SK-N-SH treated with all-trans-retinoic acid at 6 μM for 48 hours (cell line): ENCODE measurements at regions not wholly inside any gene's neighbourhood (a gene's known extent, or its start where the extent isn't known, plus 50 kb on each side); places are given as distances from the start of the nearest gene placed in this dataset.

Experiments
- ATAC-seq: fragments of 200-7000 bp; cut with Tn5 transposase; 3 replicates; pipeline ENCODE4 v1.9.1; 2020; ENCODE audit warnings: mild to moderate bottlenecking, moderate library complexity
- ARNTL ChIP-seq: fragments of 450-650 bp; formaldehyde crosslinking; IDR thresholded peaks from 2 replicates; pipeline ENCODE4 v1.5.0; 2020; ENCODE audit warnings: low read depth, mild to moderate bottlenecking, moderate library complexity, borderline replicate concordance
- BACH2 ChIP-seq: fragments of 250-450 bp; sonication (Bioruptor Pico); IDR thresholded peaks from 2 replicates; pipeline ENCODE4 v1.9.0; 2021; ENCODE audit warnings: mild to moderate bottlenecking, borderline replicate concordance
- CREB5 ChIP-seq: fragments of 250-450 bp; sonication (Bioruptor Pico); IDR thresholded peaks from 2 replicates; pipeline ENCODE4 v1.5.1; 2020; ENCODE audit warnings: low read depth, mild to moderate bottlenecking, moderate library complexity
- CSDC2 ChIP-seq: fragments of 250-450 bp; sonication (Bioruptor Pico); IDR thresholded peaks from 2 replicates; pipeline ENCODE4 v1.5.0; 2020; ENCODE audit warnings: mild to moderate bottlenecking, moderate library complexity
- CSRNP3 ChIP-seq: fragments of 250-450 bp; sonication (Bioruptor Pico); IDR thresholded peaks from 2 replicates; pipeline ENCODE4 v1.5.1; 2021; ENCODE audit warnings: mild to moderate bottlenecking, moderate library complexity
- ESRRG ChIP-seq: fragments of 250-450 bp; sonication (Bioruptor Pico); IDR thresholded peaks from 2 replicates; pipeline ENCODE4 v1.6.1; 2021; ENCODE audit warnings: mild to moderate bottlenecking
- ISL1 ChIP-seq: fragments of 250-450 bp; sonication (Bioruptor Pico); IDR thresholded peaks from 2 replicates; pipeline ENCODE4 v2.1.2; 2022; ENCODE audit warnings: mild to moderate bottlenecking, moderate library complexity
- OSR1 ChIP-seq: fragments of 250-450 bp; sonication (Bioruptor Pico); IDR thresholded peaks from 2 replicates; pipeline ENCODE4 v1.8.0; 2022; ENCODE audit warnings: moderate library complexity, mild to moderate bottlenecking, inconsistent platforms
- PATZ1 ChIP-seq: fragments of 250-450 bp; sonication (Bioruptor Pico); IDR thresholded peaks from 2 replicates; pipeline ENCODE4 v1.8.0; 2020; ENCODE audit warnings: mild to moderate bottlenecking, moderate library complexity, borderline replicate concordance
- POU6F1 ChIP-seq: fragments of 250-450 bp; sonication (Bioruptor Pico); IDR thresholded peaks from 2 replicates; pipeline ENCODE4 v1.8.0; 2021; ENCODE audit warnings: low read depth, mild to moderate bottlenecking, moderate library complexity, borderline replicate concordance
- PPARA ChIP-seq: fragments of 250-450 bp; sonication (Bioruptor Pico); IDR thresholded peaks from 2 replicates; pipeline ENCODE4 v1.5.0; 2020; ENCODE audit warnings: mild to moderate bottlenecking, borderline replicate concordance
- TCF4 ChIP-seq: fragments of 250-450 bp; sonication (Bioruptor Pico); IDR thresholded peaks from 2 replicates; pipeline ENCODE4 v1.8.0; 2021; ENCODE audit warnings: mild to moderate bottlenecking, moderate library complexity, borderline replicate concordance
- TOX ChIP-seq: fragments of 250-450 bp; sonication (Bioruptor Pico); IDR thresholded peaks from 2 replicates; pipeline ENCODE4 v1.8.0; 2021; ENCODE audit warnings: mild to moderate bottlenecking, moderate library complexity, borderline replicate concordance
- TSHZ2 ChIP-seq: fragments of 250-450 bp; sonication (Bioruptor Pico); IDR thresholded peaks from 2 replicates; pipeline ENCODE4 v1.5.0; 2020; ENCODE audit warnings: mild to moderate bottlenecking, moderate library complexity
- ZC3H10 ChIP-seq: fragments of 250-450 bp; sonication (Bioruptor Pico); IDR thresholded peaks from 2 replicates; pipeline ENCODE4 v1.5.1; 2021; ENCODE audit warnings: mild to moderate bottlenecking, moderate library complexity
- ZFP3 ChIP-seq: fragments of 250-450 bp; sonication (Bioruptor Pico); IDR thresholded peaks from 2 replicates; pipeline ENCODE4 v1.5.0; 2020; ENCODE audit warnings: mild to moderate bottlenecking, moderate library complexity
- ZFP30 ChIP-seq: fragments of 450-650 bp; formaldehyde crosslinking; IDR thresholded peaks from 2 replicates; pipeline ENCODE4 v1.5.0; 2022; ENCODE audit warnings: mild to moderate bottlenecking, moderate library complexity
- ZNF565 ChIP-seq: fragments of 450-650 bp; formaldehyde crosslinking; conservative IDR thresholded peaks from 2 replicates; pipeline ENCODE4 v1.5.0; 2020; ENCODE audit warnings: low read depth, mild to moderate bottlenecking, moderate library complexity
- ZNF70 ChIP-seq: fragments of 450-650 bp; formaldehyde crosslinking; IDR thresholded peaks from 2 replicates; pipeline ENCODE4 v1.5.0; 2020; ENCODE audit warnings: mild to moderate bottlenecking, moderate library complexity
- ZNF8 ChIP-seq: fragments of 450-650 bp; formaldehyde crosslinking; IDR thresholded peaks from 2 replicates; pipeline ENCODE4 v1.5.0; 2020; ENCODE audit warnings: mild to moderate bottlenecking, moderate library complexity

GRCh38 chr5:56429110-56429561 lies 196.0 kb upstream of the ANKRD55 start:
- ATAC-seq: peak; percentile 59; the same call in 1 of the 3 replicates
- TF ChIP-seq ARNTL (no peak), ZC3H10 (CRISPR knock-in tag) (no peak), TSHZ2 (CRISPR knock-in tag) (peak; percentile 60; the same call in 1 of the 2 replicates)
- TF ChIP-seq, all 23 proteins: peak for 1

- ATAC-seq: no peak
- TF ChIP-seq CSRNP3 (CRISPR knock-in tag) (no peak), ZFP3 (CRISPR knock-in tag) (no peak), ZNF8 (CRISPR knock-in tag) (no peak), PATZ1 (CRISPR knock-in tag) (no peak), ZFP30 (CRISPR knock-in tag) (no peak), CSDC2 (CRISPR knock-in tag) (no peak), ZNF565 (CRISPR knock-in tag) (no peak), ZC3H10 (CRISPR knock-in tag) (no peak), TCF4 (CRISPR knock-in tag) (no peak), PPARA (CRISPR knock-in tag) (no peak), POU6F1 (CRISPR knock-in tag) (no peak), BACH2 (no peak), ISL1 (CRISPR knock-in tag) (no peak), ARNTL (no peak)
Observed at GRCh38 chr5:56426693-56427092, 193.6 kb upstream of the ANKRD55 start.

- TF ChIP-seq ESRRG (CRISPR knock-in tag) (no peak), ZFP3 (CRISPR knock-in tag) (no peak), ARNTL (no peak), OSR1 (no peak), CSRNP3 (CRISPR knock-in tag) (no peak), CREB5 (CRISPR knock-in tag) (no peak), TOX (CRISPR knock-in tag) (no peak), ZC3H10 (CRISPR knock-in tag) (no peak), CSDC2 (CRISPR knock-in tag) (no peak), POU6F1 (CRISPR knock-in tag) (no peak), ZNF70 (CRISPR knock-in tag) (no peak), PATZ1 (CRISPR knock-in tag) (no peak), TCF4 (CRISPR knock-in tag) (no peak)
- no peak for ATAC-seq
Observed at GRCh38 chr5:56422076-56422762, 189.1 kb upstream of the ANKRD55 start.
